PC-9 (cell line): ENCODE measurements at regions not wholly inside any gene's neighbourhood (a gene's known extent, or its start where the extent isn't known, plus 50 kb on each side); places are given as distances from the start of the nearest gene placed in this dataset.

ENCODE experiments used
- CTCF ChIP-seq: fragments of 200-600 bp; sonication (generic); conservative IDR thresholded peaks from 2 replicates; pipeline ENCODE4 v1.6.1; 2017; ENCODE audit warnings: mixed run types, antibody characterized with exemption, mild to moderate bottlenecking, moderate library complexity
- EZH2 ChIP-seq: fragments of 200-600 bp; sonication (generic); IDR thresholded peaks from 2 replicates; pipeline ENCODE4 v1.8.0; 2017; ENCODE audit warnings: antibody characterized with exemption, low read depth

- TF ChIP-seq CTCF, result no peak
- TF ChIP-seq EZH2, result no peak
Observed at GRCh38 chr12:42915426-42915825, 325.9 kb upstream of the PRICKLE1 start.
